NB4 (cell line): ENCODE measurements at regions not wholly inside any gene's neighbourhood (a gene's known extent, or its start where the extent isn't known, plus 50 kb on each side); places are given as distances from the start of the nearest gene placed in this dataset.

Experiments used
- CTCF ChIP-seq: IDR thresholded peaks from one replicate; pipeline ENCODE4 v1.5.1; 2012; ENCODE audit warnings: low read depth, low read length
- POLR2A ChIP-seq: IDR thresholded peaks from 2 replicates; pipeline ENCODE4 v1.6.1; 2011; ENCODE audit warnings: mild to moderate bottlenecking; ENCODE audit not compliant: insufficient read length; ENCODE audit errors: extremely low read depth

GRCh38 chr11:115590254-115590653, 86.0 kb upstream of the CADM1 start:
- TF ChIP-seq POLR2A = no peak
- no peak for TF ChIP-seq CTCF
